ENCODE measurements at regions not wholly inside any gene's neighbourhood (a gene's known extent, or its start where the extent isn't known, plus 50 kb on each side); places are given as distances from the start of the nearest gene placed in this dataset.
"Not testable (repeated sequence)": the region's sequence is repeated elsewhere in the genome, so short reads cannot be mapped to it uniquely, and the experiment has no call there.

- no peaks in the 10 kb centered on the region for H3K4me1 ChIP-seq (ENCODE audit: control insufficient read depth, insufficient read depth, low read length)
- no peaks in the 10 kb centered on the region for H3K27me3 ChIP-seq (ENCODE audit: control insufficient read depth, insufficient read depth, low read length)
- no peak overlapping the region for H3K27ac ChIP-seq (ENCODE audit: low read depth, low read length)
- H3K9ac ChIP-seq (ENCODE audit: low read length) = no peak overlapping the region
- no peak overlapping the region for H3K4me3 ChIP-seq (ENCODE audit: low read length)
- H3K36me3 ChIP-seq (ENCODE audit: control insufficient read depth, insufficient read depth, low read length) = no peaks in the 10 kb centered on the region
Measured at GRCh38 chr9:82122731-82123130, 134.2 kb downstream of the SPATA31D1 start.

GRCh38 chr9:82124090-82124489 lies 135.5 kb downstream of the SPATA31D1 start:
- Histone ChIP-seq H3K27ac (ENCODE audit: low read depth, low read length) (no peak overlapping the region), H3K4me1 (ENCODE audit: control insufficient read depth, insufficient read depth, low read length) (no peaks in the 10 kb centered on the region), H3K9ac (ENCODE audit: low read length) (no peak overlapping the region), H3K4me3 (ENCODE audit: low read length) (no peak overlapping the region), H3K27me3 (ENCODE audit: control insufficient read depth, insufficient read depth, low read length) (no peaks in the 10 kb centered on the region), H3K36me3 (ENCODE audit: control insufficient read depth, insufficient read depth, low read length) (no peaks in the 10 kb centered on the region)

- Histone ChIP-seq H3K27ac (ENCODE audit: low read depth, low read length) (no peak overlapping the region), H3K4me3 (ENCODE audit: low read length) (no peak overlapping the region), H3K9ac (ENCODE audit: low read length) (no peak overlapping the region), H3K27me3 (ENCODE audit: control insufficient read depth, insufficient read depth, low read length) (no peaks in the 10 kb centered on the region), H3K36me3 (ENCODE audit: control insufficient read depth, insufficient read depth, low read length) (no peaks in the 10 kb centered on the region), H3K4me1 (ENCODE audit: control insufficient read depth, insufficient read depth, low read length) (no peaks in the 10 kb centered on the region)
Measured at GRCh38 chr9:82126256-82126655, 137.7 kb downstream of the SPATA31D1 start.

- Histone ChIP-seq H3K27me3 (ENCODE audit: control insufficient read depth, insufficient read depth, low read length) (no peaks in the 10 kb centered on the region), H3K4me3 (ENCODE audit: low read length) (no peak overlapping the region), H3K27ac (ENCODE audit: low read depth, low read length) (no peak overlapping the region), H3K9ac (ENCODE audit: low read length) (no peak overlapping the region), H3K36me3 (ENCODE audit: control insufficient read depth, insufficient read depth, low read length) (no peaks in the 10 kb centered on the region), H3K4me1 (ENCODE audit: control insufficient read depth, insufficient read depth, low read length) (no peaks in the 10 kb centered on the region)
Measured at GRCh38 chr9:82127465-82127864, 138.9 kb downstream of the SPATA31D1 start.

GRCh38 chr9:82128011-82128696 lies 139.6 kb downstream of the SPATA31D1 start:
- H3K9ac ChIP-seq (ENCODE audit: low read length) = no peak overlapping the region
- H3K4me3 ChIP-seq (ENCODE audit: low read length) = no peak overlapping the region
- H3K27me3 ChIP-seq (ENCODE audit: control insufficient read depth, insufficient read depth, low read length) = no peaks in the 10 kb centered on the region
- no peak overlapping the region for H3K27ac ChIP-seq (ENCODE audit: low read depth, low read length)
- no peaks in the 10 kb centered on the region for H3K4me1 ChIP-seq (ENCODE audit: control insufficient read depth, insufficient read depth, low read length)
- H3K36me3 ChIP-seq (ENCODE audit: control insufficient read depth, insufficient read depth, low read length) = no peaks in the 10 kb centered on the region

- Histone ChIP-seq H3K4me3 (ENCODE audit: low read length) (no peak overlapping the region), H3K27me3 (ENCODE audit: control insufficient read depth, insufficient read depth, low read length) (no peaks in the 10 kb centered on the region), H3K4me1 (ENCODE audit: control insufficient read depth, insufficient read depth, low read length) (no peaks in the 10 kb centered on the region), H3K27ac (ENCODE audit: low read depth, low read length) (no peak overlapping the region), H3K36me3 (ENCODE audit: control insufficient read depth, insufficient read depth, low read length) (no peaks in the 10 kb centered on the region), H3K9ac (ENCODE audit: low read length) (no peak overlapping the region)
Measured at GRCh38 chr9:82129708-82130107, 141.1 kb downstream of the SPATA31D1 start.

- Histone ChIP-seq H3K4me1 (ENCODE audit: control insufficient read depth, insufficient read depth, low read length) (no peaks in the 10 kb centered on the region), H3K27ac (ENCODE audit: low read depth, low read length) (no peak overlapping the region), H3K4me3 (ENCODE audit: low read length) (no peak overlapping the region), H3K36me3 (ENCODE audit: control insufficient read depth, insufficient read depth, low read length) (no peaks in the 10 kb centered on the region), H3K9ac (ENCODE audit: low read length) (no peak overlapping the region), H3K27me3 (ENCODE audit: control insufficient read depth, insufficient read depth, low read length) (no peaks in the 10 kb centered on the region)
Measured at GRCh38 chr9:82130331-82131042, 141.9 kb downstream of the SPATA31D1 start.

- Histone ChIP-seq H3K9ac (ENCODE audit: low read length) (no peak overlapping the region), H3K36me3 (ENCODE audit: control insufficient read depth, insufficient read depth, low read length) (no peaks in the 10 kb centered on the region), H3K4me1 (ENCODE audit: control insufficient read depth, insufficient read depth, low read length) (no peaks in the 10 kb centered on the region), H3K27ac (ENCODE audit: low read depth, low read length) (no peak overlapping the region), H3K4me3 (ENCODE audit: low read length) (no peak overlapping the region), H3K27me3 (ENCODE audit: control insufficient read depth, insufficient read depth, low read length) (no peaks in the 10 kb centered on the region)
Measured at GRCh38 chr9:82131072-82131471, 142.5 kb downstream of the SPATA31D1 start.

- Histone ChIP-seq H3K4me3 (ENCODE audit: low read length) (no peak overlapping the region), H3K9ac (ENCODE audit: low read length) (no peak overlapping the region)
Measured at GRCh38 chr9:82132024-82132423, 143.5 kb downstream of the SPATA31D1 start.

GRCh38 chr9:82134010-82134409 lies 145.4 kb downstream of the SPATA31D1 start:
- Histone ChIP-seq H3K9ac (ENCODE audit: low read length) (no peak overlapping the region), H3K4me3 (ENCODE audit: low read length) (no peak overlapping the region), H3K4me1 (ENCODE audit: control insufficient read depth, insufficient read depth, low read length) (no peaks in the 10 kb centered on the region), H3K27me3 (ENCODE audit: control insufficient read depth, insufficient read depth, low read length) (no peaks in the 10 kb centered on the region), H3K27ac (ENCODE audit: low read depth, low read length) (no peak overlapping the region), H3K36me3 (ENCODE audit: control insufficient read depth, insufficient read depth, low read length) (no peaks in the 10 kb centered on the region)

More at GRCh38 chr9:82132024-82132423, 143.5 kb downstream of the SPATA31D1 start:
- Histone ChIP-seq H3K4me1 (ENCODE audit: control insufficient read depth, insufficient read depth, low read length) (no peaks in the 10 kb centered on the region), H3K36me3 (ENCODE audit: control insufficient read depth, insufficient read depth, low read length) (no peaks in the 10 kb centered on the region), H3K27me3 (ENCODE audit: control insufficient read depth, insufficient read depth, low read length) (no peaks in the 10 kb centered on the region), H3K27ac (ENCODE audit: low read depth, low read length) (no peak overlapping the region)

- Histone ChIP-seq H3K36me3 (ENCODE audit: control insufficient read depth, insufficient read depth, low read length) (no peaks in the 10 kb centered on the region), H3K4me1 (ENCODE audit: control insufficient read depth, insufficient read depth, low read length) (no peaks in the 10 kb centered on the region), H3K27me3 (ENCODE audit: control insufficient read depth, insufficient read depth, low read length) (no peaks in the 10 kb centered on the region), H3K9ac (ENCODE audit: low read length) (no peak overlapping the region), H3K4me3 (ENCODE audit: low read length) (no peak overlapping the region), H3K27ac (ENCODE audit: low read depth, low read length) (no peak overlapping the region)
Measured at GRCh38 chr9:82135106-82135505, 146.5 kb downstream of the SPATA31D1 start.

- H3K4me1 ChIP-seq (ENCODE audit: control insufficient read depth, insufficient read depth, low read length); H3K27ac ChIP-seq (ENCODE audit: low read depth, low read length); H3K4me3 ChIP-seq (ENCODE audit: low read length); H3K36me3 ChIP-seq (ENCODE audit: control insufficient read depth, insufficient read depth, low read length); H3K9ac ChIP-seq (ENCODE audit: low read length); H3K27me3 ChIP-seq (ENCODE audit: control insufficient read depth, insufficient read depth, low read length): not testable (repeated sequence)
Measured at GRCh38 chr9:82138081-82138480, 149.5 kb downstream of the SPATA31D1 start.

- H3K36me3 ChIP-seq (ENCODE audit: control insufficient read depth, insufficient read depth, low read length) = no peaks in the 10 kb centered on the region
- H3K4me3 ChIP-seq (ENCODE audit: low read length) = no peak overlapping the region
Measured at GRCh38 chr9:82140471-82140870, 151.9 kb downstream of the SPATA31D1 start.

More at GRCh38 chr9:82140471-82140870, 151.9 kb downstream of the SPATA31D1 start:
- no peaks in the 10 kb centered on the region for H3K4me1 ChIP-seq (ENCODE audit: control insufficient read depth, insufficient read depth, low read length)
- no peaks in the 10 kb centered on the region for H3K27me3 ChIP-seq (ENCODE audit: control insufficient read depth, insufficient read depth, low read length)
- H3K27ac ChIP-seq (ENCODE audit: low read depth, low read length) = no peak overlapping the region
- no peak overlapping the region for H3K9ac ChIP-seq (ENCODE audit: low read length)

Data from rectal smooth muscle tissue (tissue), 1 donor.